HG02943 (cell line): ENCODE measurements at regions not wholly inside any gene's neighbourhood (a gene's known extent, or its start where the extent isn't known, plus 50 kb on each side); places are given as distances from the start of the nearest gene placed in this dataset.
"Not testable (repeated sequence)": the region's sequence is repeated elsewhere in the genome, so short reads cannot be mapped to it uniquely, and the experiment has no call there.

ENCODE experiments used
- ATAC-seq: cut with Tn5 transposase; IDR thresholded peaks from one replicate; pipeline ENCODE4 v1.9.1; 2021; ENCODE audit warnings: mild to moderate bottlenecking, low read depth, moderate library complexity; ENCODE audit not compliant: unreplicated experiment

GRCh38 chrX:7542587-7543380 is 300.2 kb upstream of the VCX start:
- no peak for ATAC-seq

GRCh38 chrX:7522860-7523259 is 320.1 kb upstream of the VCX start:
- no peak for ATAC-seq

GRCh38 chrX:7515681-7516413 is 327.1 kb upstream of the VCX start:
- ATAC-seq: no peak

- no peak for ATAC-seq
These were observed 327.9 kb upstream of the VCX start for GRCh38 chrX:7514871-7515599.

- no peak for ATAC-seq
These were observed 330.1 kb upstream of the VCX start for GRCh38 chrX:7512845-7513244.

- no peak for ATAC-seq
These were observed 339.7 kb upstream of the VCX start for GRCh38 chrX:7503251-7503650.

GRCh38 chrX:7500386-7500785 is 342.6 kb upstream of the VCX start:
- no peak for ATAC-seq

- no peak for ATAC-seq
These were observed 338.6 kb upstream of the PUDP start for GRCh38 chrX:7486505-7486904.

- ATAC-seq: no peak
These were observed 337.1 kb upstream of the PUDP start for GRCh38 chrX:7485061-7485460.

- ATAC-seq: no peak
These were observed 332.8 kb upstream of the PUDP start for GRCh38 chrX:7480721-7481120.

GRCh38 chrX:7462110-7462509 is 314.2 kb upstream of the PUDP start:
- ATAC-seq: no peak

- ATAC-seq: not testable (repeated sequence)
These were observed 313.1 kb upstream of the PUDP start for GRCh38 chrX:7461051-7461450.

- no peak for ATAC-seq
These were observed 300.0 kb upstream of the PUDP start for GRCh38 chrX:7447801-7448499.

GRCh38 chrX:7446815-7447214 is 298.9 kb upstream of the PUDP start:
- no peak for ATAC-seq

- ATAC-seq: peak; percentile 64
These were observed 297.0 kb upstream of the PUDP start for GRCh38 chrX:7444967-7445366.

GRCh38 chrX:7441586-7441985 is 293.6 kb upstream of the PUDP start:
- ATAC-seq: no peak

GRCh38 chrX:7435822-7436221 is 287.9 kb upstream of the PUDP start:
- ATAC-seq: no peak

GRCh38 chrX:7432901-7433300 is 284.9 kb upstream of the PUDP start:
- no peak for ATAC-seq

GRCh38 chrX:7420717-7421116 is 272.8 kb upstream of the PUDP start:
- no peak for ATAC-seq

- ATAC-seq: no peak
These were observed 266.8 kb upstream of the PUDP start for GRCh38 chrX:7414753-7415152.

GRCh38 chrX:7412840-7413239 is 264.9 kb upstream of the PUDP start:
- ATAC-seq: no peak
